ENCODE measurements at regions not wholly inside any gene's neighbourhood (a gene's known extent, or its start where the extent isn't known, plus 50 kb on each side); places are given as distances from the start of the nearest gene placed in this dataset.

- Histone ChIP-seq H3K27ac (no peak overlapping the region), H3K9me3 (no peaks in the 10 kb centered on the region)
Measured at GRCh38 chr2:49259926-49260325, 105.6 kb upstream of the FSHR start.

GRCh38 chr2:49255409-49255971 lies 101.2 kb upstream of the FSHR start:
- Histone ChIP-seq H3K4me3 (no peak overlapping the region), H3K27ac (no peak overlapping the region), H3K4me1 (no peaks in the 10 kb centered on the region), H3K36me3 (no peaks in the 10 kb centered on the region), H3K27me3 (no peaks in the 10 kb centered on the region), H3K9me3 (no peaks in the 10 kb centered on the region)
- TF ChIP-seq POLR2A (IDR thresholded peaks at IDR 0.05) (no peak), CTCF (IDR thresholded peaks at IDR 0.05) (peak in 3 of 6 experiments; percentile 43 to 57 (median 51))
- no peak for DNase-seq

More at GRCh38 chr2:49259926-49260325, 105.6 kb upstream of the FSHR start:
- Histone ChIP-seq H3K36me3 (no peaks in the 10 kb centered on the region), H3K4me1 (no peaks in the 10 kb centered on the region), H3K27me3 (no peaks in the 10 kb centered on the region), H3K4me3 (no peak overlapping the region)
- DNase-seq: no peak
- no peak for TF ChIP-seq POLR2A (IDR thresholded peaks at IDR 0.05)
- TF ChIP-seq CTCF (IDR thresholded peaks at IDR 0.05): no peak

- Histone ChIP-seq H3K27me3 (no peaks in the 10 kb centered on the region), H3K4me1 (no peaks in the 10 kb centered on the region), H3K36me3 (no peaks in the 10 kb centered on the region), H3K27ac (no peak overlapping the region), H3K9me3 (no peaks in the 10 kb centered on the region), H3K4me3 (no peak overlapping the region)
- no peak for TF ChIP-seq CTCF (IDR thresholded peaks at IDR 0.05)
- no peak for TF ChIP-seq POLR2A (IDR thresholded peaks at IDR 0.05)
- DNase-seq: no peak
Measured at GRCh38 chr2:49254401-49254800, 100.1 kb upstream of the FSHR start.

GRCh38 chr2:49251766-49252165 lies 97.5 kb upstream of the FSHR start:
- H3K36me3 ChIP-seq: no peaks in the 10 kb centered on the region
- no peaks in the 10 kb centered on the region for H3K9me3 ChIP-seq
- H3K27me3 ChIP-seq: no peaks in the 10 kb centered on the region
- H3K4me1 ChIP-seq: no peaks in the 10 kb centered on the region
- TF ChIP-seq CTCF (IDR thresholded peaks at IDR 0.05): no peak
- no peak for TF ChIP-seq POLR2A (IDR thresholded peaks at IDR 0.05)
- no peak overlapping the region for H3K4me3 ChIP-seq
- H3K27ac ChIP-seq: no peak overlapping the region
- no peak for DNase-seq

GRCh38 chr2:49251251-49251650 lies 96.9 kb upstream of the FSHR start:
- H3K27ac ChIP-seq: no peak overlapping the region
- no peaks in the 10 kb centered on the region for H3K36me3 ChIP-seq
- no peaks in the 10 kb centered on the region for H3K27me3 ChIP-seq
- no peaks in the 10 kb centered on the region for H3K4me1 ChIP-seq
- no peaks in the 10 kb centered on the region for H3K9me3 ChIP-seq
- TF ChIP-seq POLR2A (IDR thresholded peaks at IDR 0.05) (no peak), CTCF (IDR thresholded peaks at IDR 0.05) (no peak)
- DNase-seq: no peak
- H3K4me3 ChIP-seq: no peak overlapping the region

- Histone ChIP-seq H3K4me1 (no peaks in the 10 kb centered on the region), H3K27ac (no peak overlapping the region), H3K4me3 (no peak overlapping the region), H3K9me3 (no peaks in the 10 kb centered on the region), H3K36me3 (no peaks in the 10 kb centered on the region), H3K27me3 (no peaks in the 10 kb centered on the region)
- DNase-seq: no peak
- TF ChIP-seq POLR2A (IDR thresholded peaks at IDR 0.05): no peak
- TF ChIP-seq CTCF (IDR thresholded peaks at IDR 0.05): no peak
Measured at GRCh38 chr2:49248506-49248905, 94.2 kb upstream of the FSHR start.
